Thymus (tissue), 11 donors: ENCODE measurements at regions not wholly inside any gene's neighbourhood (a gene's known extent, or its start where the extent isn't known, plus 50 kb on each side); places are given as distances from the start of the nearest gene placed in this dataset.
A peak's percentile ranks its signal among the peaks of the same experiment; 100 is the strongest.

Source experiments
- DNase-seq, 9 donors: peaks; one replicate each; pipeline ENCODE4 v3.0.0-alpha.2; 2013; ENCODE audit warnings: low spot score in 9 of 9, low read depth in 6 of 9, missing footprints in 1 of 9
- H3K27ac ChIP-seq, 2 donors: one replicate each; pipeline ENCODE4 v1.5.1; 2013; ENCODE audit warnings: control low read depth in 1 of 2, low read depth in 1 of 2, low read length in 1 of 2, mild to moderate bottlenecking in 1 of 2, moderate library complexity in 1 of 2
- H3K27me3 ChIP-seq, 2 donors: one replicate each; pipeline ENCODE4 v1.5.1; 2013; ENCODE audit warnings: low read length in 1 of 2; ENCODE audit not compliant: control insufficient read depth in 2 of 2, insufficient read depth in 1 of 2
- H3K36me3 ChIP-seq, 2 donors: one replicate each; pipeline ENCODE4 v1.5.1; 2013; ENCODE audit warnings: low read length in 1 of 2, mild to moderate bottlenecking in 1 of 2, moderate library complexity in 1 of 2; ENCODE audit not compliant: control insufficient read depth in 2 of 2, insufficient read depth in 2 of 2
- H3K4me1 ChIP-seq, 2 donors: one replicate each; pipeline ENCODE4 v1.5.1; 2013; ENCODE audit warnings: low read length in 2 of 2; ENCODE audit not compliant: control insufficient read depth in 2 of 2, insufficient read depth in 2 of 2
- H3K4me3 ChIP-seq, 2 donors: one replicate each; pipeline ENCODE4 v1.5.1; 2013; ENCODE audit warnings: low read length in 2 of 2, control low read depth in 1 of 2, mild to moderate bottlenecking in 1 of 2
- H3K9me3 ChIP-seq, 2 donors: one replicate each; pipeline ENCODE4 v1.5.1; 2013; ENCODE audit warnings: low read length in 1 of 2, mild to moderate bottlenecking in 1 of 2; ENCODE audit not compliant: control insufficient read depth in 2 of 2, insufficient read depth in 1 of 2
- WGBS: extraction: QIAGEN DNeasy Blood & Tissue Kit; methylation state at CpG from one replicate; pipeline ENCODE4 v1.1.7; 2013; 5-methylcytosine and 5-hydroxymethylcytosine counted together
- donor health status: healthy.

GRCh38 chr15:60208709-60209108, 189.1 kb downstream of the ANXA2 start:
- Histone ChIP-seq H3K27ac (no peak overlapping the region), H3K27me3 (no peaks in the 10 kb centered on the region), H3K9me3 (no peaks in the 10 kb centered on the region), H3K36me3 (no peaks in the 10 kb centered on the region), H3K4me3 (no peak overlapping the region), H3K4me1 (no peaks in the 10 kb centered on the region)
- 80% methylated on average over 4 of the region's 4 CpGs for WGBS
- peak in 1 of 9 donors; percentile 2 for DNase-seq

GRCh38 chr15:60212536-60212935, 185.2 kb downstream of the ANXA2 start:
- 90% methylated on average over 4 of the region's 4 CpGs for WGBS

GRCh38 chr15:60213377-60214000, 184.3 kb downstream of the ANXA2 start:
- WGBS = 98% methylated on average over 3 of the region's 3 CpGs
- H3K9me3 ChIP-seq = no peaks in the 10 kb centered on the region
- no peak for DNase-seq
- H3K27me3 ChIP-seq = no peaks in the 10 kb centered on the region
- no peak overlapping the region for H3K27ac ChIP-seq
- H3K4me3 ChIP-seq = no peak overlapping the region
- H3K4me1 ChIP-seq = no peaks in the 10 kb centered on the region
- no peaks in the 10 kb centered on the region for H3K36me3 ChIP-seq

More at GRCh38 chr15:60212536-60212935, 185.2 kb downstream of the ANXA2 start:
- no peak for DNase-seq
- Histone ChIP-seq H3K27me3 (no peaks in the 10 kb centered on the region), H3K4me1 (no peaks in the 10 kb centered on the region), H3K9me3 (no peaks in the 10 kb centered on the region), H3K4me3 (no peak overlapping the region), H3K27ac (no peak overlapping the region), H3K36me3 (no peaks in the 10 kb centered on the region)

- Histone ChIP-seq H3K27ac (no peak overlapping the region), H3K4me3 (no peak overlapping the region), H3K27me3 (no peaks in the 10 kb centered on the region), H3K4me1 (no peaks in the 10 kb centered on the region), H3K9me3 (no peaks in the 10 kb centered on the region), H3K36me3 (no peaks in the 10 kb centered on the region)
- 99% methylated on average over 4 of the region's 4 CpGs for WGBS
- no peak for DNase-seq
Observed at GRCh38 chr15:60214201-60214600, 183.6 kb downstream of the ANXA2 start.

GRCh38 chr15:60215225-60215963, 182.4 kb downstream of the ANXA2 start:
- Histone ChIP-seq H3K36me3 (no peaks in the 10 kb centered on the region), H3K27me3 (no peaks in the 10 kb centered on the region), H3K4me3 (no peak overlapping the region), H3K4me1 (no peaks in the 10 kb centered on the region), H3K27ac (no peak overlapping the region), H3K9me3 (no peaks in the 10 kb centered on the region)
- WGBS = 86% methylated on average over 10 of the region's 10 CpGs
- no peak for DNase-seq

GRCh38 chr15:60217161-60217560, 180.6 kb downstream of the ANXA2 start:
- Histone ChIP-seq H3K36me3 (no peaks in the 10 kb centered on the region), H3K4me3 (no peak overlapping the region), H3K9me3 (no peaks in the 10 kb centered on the region), H3K27ac (no peak overlapping the region), H3K27me3 (no peaks in the 10 kb centered on the region), H3K4me1 (no peaks in the 10 kb centered on the region)
- no peak for DNase-seq
- 79% methylated on average over 1 of the region's 1 CpG for WGBS

- Histone ChIP-seq H3K27me3 (no peaks in the 10 kb centered on the region), H3K4me1 (no peaks in the 10 kb centered on the region), H3K27ac (no peak overlapping the region), H3K4me3 (no peak overlapping the region), H3K9me3 (no peaks in the 10 kb centered on the region), H3K36me3 (no peaks in the 10 kb centered on the region)
- WGBS = 94% methylated on average over 3 of the region's 3 CpGs
- DNase-seq = no peak
Observed at GRCh38 chr15:60218256-60218655, 179.5 kb downstream of the ANXA2 start.

GRCh38 chr15:60219866-60220265, 177.9 kb downstream of the ANXA2 start:
- H3K27ac ChIP-seq = no peak overlapping the region
- H3K27me3 ChIP-seq = no peaks in the 10 kb centered on the region
- WGBS = over 99% methylated on average over 3 of the region's 3 CpGs
- no peaks in the 10 kb centered on the region for H3K36me3 ChIP-seq
- H3K9me3 ChIP-seq = no peaks in the 10 kb centered on the region
- no peak for DNase-seq
- H3K4me1 ChIP-seq = no peaks in the 10 kb centered on the region
- no peak overlapping the region for H3K4me3 ChIP-seq

GRCh38 chr15:60221356-60221755, 176.4 kb downstream of the ANXA2 start:
- no peak overlapping the region for H3K27ac ChIP-seq
- H3K27me3 ChIP-seq = no peaks in the 10 kb centered on the region
- no peaks in the 10 kb centered on the region for H3K4me1 ChIP-seq

More at GRCh38 chr15:60221356-60221755, 176.4 kb downstream of the ANXA2 start:
- Histone ChIP-seq H3K36me3 (no peaks in the 10 kb centered on the region), H3K9me3 (no peaks in the 10 kb centered on the region), H3K4me3 (no peak overlapping the region)
- no peak for DNase-seq
